HepG2 (cell line): ENCODE measurements at regions not wholly inside any gene's neighbourhood (a gene's known extent, or its start where the extent isn't known, plus 50 kb on each side); places are given as distances from the start of the nearest gene placed in this dataset.

Experiments
- FOXA1 ChIP-seq, 2 experiments: fragments of 450-650 bp in 1 of 2; sonication (generic) in 1 of 2; formaldehyde crosslinking in 1 of 2; IDR thresholded peaks; 2 replicates each; pipeline versions ENCODE4 v1.4.0 to v1.6.1; 2016 to 2020; ENCODE audit warnings: missing genetic modification reagents in 1 of 2
- JUNB ChIP-seq: sonication (generic); formaldehyde crosslinking; IDR thresholded peaks from 2 replicates; pipeline ENCODE4 v1.8.0; 2022; ENCODE audit warnings: missing genetic modification reagents, mild to moderate bottlenecking, borderline replicate concordance
- POGK ChIP-seq: sonication (generic); formaldehyde crosslinking; conservative IDR thresholded peaks from 2 replicates; pipeline ENCODE4 v1.8.0; 2022; ENCODE audit warnings: mild to moderate bottlenecking, moderate library complexity, missing genetic modification reagents
- SIN3A ChIP-seq: IDR thresholded peaks from 2 replicates; pipeline ENCODE4 v1.6.1; 2011; ENCODE audit warnings: low read depth, mild to moderate bottlenecking, control low read depth, low read length, borderline replicate concordance
- TFE3 ChIP-seq: IDR thresholded peaks from 2 replicates; pipeline ENCODE4 v1.6.1; 2016
- ZNF10 ChIP-seq: sonication (generic); formaldehyde crosslinking; IDR thresholded peaks from 2 replicates; pipeline ENCODE4 v1.4.0; 2020; ENCODE audit warnings: mild to moderate bottlenecking, low read depth, missing genetic modification reagents, borderline replicate concordance
- ZNF24 ChIP-seq: fragments of 450-650 bp; IDR thresholded peaks from 2 replicates; pipeline ENCODE4 v1.6.1; 2017; ENCODE audit warnings: antibody characterized with exemption, mild to moderate bottlenecking

- TF ChIP-seq ZNF24 (no peak), TFE3 (CRISPR knock-in tag) (no peak), FOXA1 (IDR thresholded peaks at IDR 0.05) (no peak), FOXA1 (CRISPR knock-in tag; IDR thresholded peaks at IDR 0.05) (no peak), ZNF10 (CRISPR knock-in tag) (no peak), JUNB (CRISPR knock-in tag) (no peak), POGK (CRISPR knock-in tag) (no peak), SIN3A (no peak)
These were observed 220.7 kb downstream of the NDUFA10 start for GRCh38 chr2:239804161-239805042.
